Urinary bladder (tissue), 3 donors: ENCODE measurements at regions not wholly inside any gene's neighbourhood (a gene's known extent, or its start where the extent isn't known, plus 50 kb on each side); places are given as distances from the start of the nearest gene placed in this dataset.
"Not testable (repeated sequence)": the region's sequence is repeated elsewhere in the genome, so short reads cannot be mapped to it uniquely, and the experiment has no call there.

Experiments
- DNase-seq: peaks from one replicate; pipeline ENCODE4 v3.0.0-alpha.2; 2015; ENCODE audit errors: extremely low spot score
- H3K27ac ChIP-seq: one replicate; pipeline ENCODE4 v1.5.1; 2013; ENCODE audit warnings: low read depth, mild to moderate bottlenecking, moderate library complexity
- H3K36me3 ChIP-seq: one replicate; pipeline ENCODE4 v1.6.1; 2013; ENCODE audit warnings: mild to moderate bottlenecking, moderate library complexity; ENCODE audit not compliant: insufficient read depth
- H3K4me1 ChIP-seq: one replicate; pipeline ENCODE4 v1.6.1; 2013; ENCODE audit warnings: mild to moderate bottlenecking, moderate library complexity; ENCODE audit not compliant: insufficient read depth
- H3K4me3 ChIP-seq: one replicate; pipeline ENCODE4 v1.5.1; 2013; ENCODE audit warnings: low read depth, low read length
- WGBS: extraction: QIAGEN DNeasy Blood & Tissue Kit; methylation state at CpG from one replicate; pipeline ENCODE4 v1.1.7; 2013; 5-methylcytosine and 5-hydroxymethylcytosine counted together
- donor health status: healthy with polysubstance abuse.
- donor health status: healthy.

- 69% methylated on average over 2 of the region's 2 CpGs for WGBS
- Histone ChIP-seq H3K36me3 (no peaks in the 10 kb centered on the region), H3K4me3 (no peak overlapping the region), H3K4me1 (no peaks in the 10 kb centered on the region), H3K27ac (no peak overlapping the region)
- DNase-seq: no peak
Measured at GRCh38 chr17:33716957-33717356, 423.9 kb upstream of the ASIC2 start.

GRCh38 chr17:33723736-33724135 lies 430.6 kb upstream of the ASIC2 start:
- not testable (repeated sequence) for DNase-seq, H3K4me3 ChIP-seq, H3K4me1 ChIP-seq, H3K36me3 ChIP-seq, H3K27ac ChIP-seq
- 37% methylated on average over 3 of the region's 3 CpGs for WGBS

GRCh38 chr17:33725675-33726271 lies 432.7 kb upstream of the ASIC2 start:
- Histone ChIP-seq H3K4me3 (no peak overlapping the region), H3K27ac (no peak overlapping the region), H3K4me1 (no peaks in the 10 kb centered on the region), H3K36me3 (no peaks in the 10 kb centered on the region)
- 28% methylated on average over 11 of the region's 11 CpGs for WGBS
- DNase-seq: no peak

GRCh38 chr17:33730131-33730530 lies 437.0 kb upstream of the ASIC2 start:
- no peaks in the 10 kb centered on the region for H3K4me1 ChIP-seq
- no peak for DNase-seq
- H3K27ac ChIP-seq: no peak overlapping the region
- H3K4me3 ChIP-seq: no peak overlapping the region
- no peaks in the 10 kb centered on the region for H3K36me3 ChIP-seq
- 50% methylated on average over 2 of the region's 2 CpGs for WGBS

GRCh38 chr17:33732116-33732515 lies 439.0 kb upstream of the ASIC2 start:
- no peak for DNase-seq
- Histone ChIP-seq H3K4me1 (no peaks in the 10 kb centered on the region), H3K4me3 (no peak overlapping the region), H3K27ac (no peak overlapping the region), H3K36me3 (no peaks in the 10 kb centered on the region)
- 32% methylated on average over 3 of the region's 3 CpGs for WGBS

- no peak for DNase-seq
- Histone ChIP-seq H3K27ac (no peak overlapping the region), H3K4me3 (no peak overlapping the region), H3K4me1 (no peaks in the 10 kb centered on the region), H3K36me3 (no peaks in the 10 kb centered on the region)
Measured at GRCh38 chr17:33739714-33740113, 446.6 kb upstream of the ASIC2 start.

- Histone ChIP-seq H3K4me3 (no peak overlapping the region), H3K27ac (no peak overlapping the region), H3K4me1 (no peaks in the 10 kb centered on the region), H3K36me3 (no peaks in the 10 kb centered on the region)
- WGBS: 49% methylated on average over 3 of the region's 3 CpGs
- no peak for DNase-seq
Measured at GRCh38 chr17:33745047-33745760, 452.1 kb upstream of the ASIC2 start.

- Histone ChIP-seq H3K4me3 (no peak overlapping the region), H3K36me3 (no peaks in the 10 kb centered on the region), H3K4me1 (no peaks in the 10 kb centered on the region), H3K27ac (no peak overlapping the region)
- no peak for DNase-seq
- WGBS: 87% methylated on average over 6 of the region's 6 CpGs
Measured at GRCh38 chr17:33749171-33749570, 456.1 kb upstream of the ASIC2 start.

- DNase-seq: peak; percentile 11
- 3% methylated on average over 13 of the region's 13 CpGs for WGBS
- no peaks in the 10 kb centered on the region for H3K4me1 ChIP-seq
- no peak overlapping the region for H3K27ac ChIP-seq
- no peaks in the 10 kb centered on the region for H3K36me3 ChIP-seq
- no peak overlapping the region for H3K4me3 ChIP-seq
Measured at GRCh38 chr17:33750943-33751701, 458.0 kb upstream of the ASIC2 start.

- no peak overlapping the region for H3K27ac ChIP-seq
- no peak for DNase-seq
- no peaks in the 10 kb centered on the region for H3K36me3 ChIP-seq
- whole genome bisulfite sequencing: 4% methylated on average over 5 of the region's 5 CpGs
- H3K4me1 ChIP-seq: no peaks in the 10 kb centered on the region
- no peak overlapping the region for H3K4me3 ChIP-seq
Measured at GRCh38 chr17:33751702-33752065, 458.6 kb upstream of the ASIC2 start.

- WGBS: 67% methylated on average over 7 of the region's 7 CpGs
- no peaks in the 10 kb centered on the region for H3K4me1 ChIP-seq
- DNase-seq: no peak
- H3K27ac ChIP-seq: no peak overlapping the region
- H3K4me3 ChIP-seq: no peak overlapping the region
- no peaks in the 10 kb centered on the region for H3K36me3 ChIP-seq
Measured at GRCh38 chr17:33753452-33753851, 460.4 kb upstream of the ASIC2 start.

GRCh38 chr17:33756021-33756420 lies 462.9 kb upstream of the ASIC2 start:
- no peaks in the 10 kb centered on the region for H3K4me1 ChIP-seq
- H3K36me3 ChIP-seq: no peaks in the 10 kb centered on the region
- DNase-seq: no peak
- 92% methylated on average over 2 of the region's 2 CpGs for WGBS
- no peak overlapping the region for H3K27ac ChIP-seq
- H3K4me3 ChIP-seq: no peak overlapping the region

- no peaks in the 10 kb centered on the region for H3K36me3 ChIP-seq
- no peak for DNase-seq
- 90% methylated on average over 1 of the region's 1 CpG for WGBS
- no peak overlapping the region for H3K27ac ChIP-seq
- H3K4me3 ChIP-seq: no peak overlapping the region
- H3K4me1 ChIP-seq: no peaks in the 10 kb centered on the region
Measured at GRCh38 chr17:33765871-33766270, 472.8 kb upstream of the ASIC2 start.

GRCh38 chr17:33766721-33767120 lies 473.6 kb upstream of the ASIC2 start:
- WGBS: 22% methylated on average over 3 of the region's 3 CpGs
- DNase-seq: no peak
- H3K36me3 ChIP-seq: no peaks in the 10 kb centered on the region
- no peak overlapping the region for H3K4me3 ChIP-seq
- no peaks in the 10 kb centered on the region for H3K4me1 ChIP-seq
- no peak overlapping the region for H3K27ac ChIP-seq
